Left kidney (tissue), 1 donor: ENCODE measurements at regions not wholly inside any gene's neighbourhood (a gene's known extent, or its start where the extent isn't known, plus 50 kb on each side); places are given as distances from the start of the nearest gene placed in this dataset.

Source experiments
- DNase-seq: peaks from one replicate; pipeline ENCODE4 v3.0.0-alpha.2; 2013

DNA sequence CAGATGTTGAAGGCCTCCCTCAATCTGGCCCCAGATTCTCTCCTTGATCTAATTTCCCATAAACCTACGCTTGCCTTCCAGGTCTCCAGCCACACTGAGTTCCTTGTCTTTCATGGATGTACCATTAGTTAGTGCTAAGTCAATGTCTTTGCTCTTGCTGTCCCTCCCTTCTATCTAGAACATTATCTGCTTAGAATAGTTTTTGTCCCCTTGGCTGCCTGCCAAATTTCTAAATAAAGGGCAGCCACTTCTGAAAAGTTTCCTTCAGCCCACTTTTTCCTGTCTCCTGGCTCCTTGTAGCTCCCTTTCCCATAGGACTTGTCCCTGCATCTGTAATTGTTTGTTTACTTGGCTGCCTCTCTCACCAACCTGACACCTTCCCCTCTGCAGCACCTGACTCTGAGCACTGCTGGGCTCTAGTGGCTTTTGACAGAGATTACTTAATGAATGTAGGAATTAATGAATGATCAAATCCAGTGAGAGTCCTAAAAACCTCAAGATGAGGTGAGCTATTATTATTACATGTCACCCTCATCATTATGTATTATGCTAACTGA lies 58.3 kb downstream of the CXCL12 start:
- DNase-seq: no peak

DNA sequence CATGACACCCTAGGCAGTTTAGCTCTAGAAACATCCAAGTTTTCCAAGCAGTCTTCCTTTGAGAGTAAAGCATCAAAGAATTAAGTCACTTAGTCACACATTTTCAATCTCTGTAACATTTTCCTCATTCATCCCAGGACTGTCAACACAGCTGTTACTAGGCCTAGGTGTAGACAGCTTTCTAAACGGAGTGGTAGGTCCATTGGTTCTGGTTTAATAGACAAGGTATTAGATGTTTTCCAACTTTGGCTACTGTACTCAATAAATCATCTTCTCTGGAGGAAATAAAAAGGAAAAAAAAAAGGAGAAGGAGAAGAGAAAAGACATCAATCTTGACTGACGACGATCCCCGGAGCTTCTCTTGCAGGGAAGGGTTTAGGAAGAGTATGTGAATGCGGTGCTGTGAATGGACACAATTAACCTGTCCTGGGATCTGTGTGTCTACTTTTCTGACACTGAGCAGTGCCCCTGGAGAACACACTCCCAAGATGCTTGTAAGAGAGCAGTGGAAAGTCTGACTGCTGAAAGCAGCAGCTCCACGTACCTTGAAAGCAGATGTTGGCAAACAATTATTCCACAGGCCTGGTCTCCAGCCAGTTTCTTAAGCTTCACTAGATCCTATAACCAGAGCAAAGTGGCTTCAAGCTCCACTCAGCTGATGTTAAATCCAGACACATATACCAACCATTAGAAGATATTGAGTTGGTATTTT lies 59.1 kb downstream of the CXCL12 start:
- DNase-seq: no peak

GRCh38 chr10:44325157-44325556 lies 59.7 kb downstream of the CXCL12 start:
- no peak for DNase-seq

DNA sequence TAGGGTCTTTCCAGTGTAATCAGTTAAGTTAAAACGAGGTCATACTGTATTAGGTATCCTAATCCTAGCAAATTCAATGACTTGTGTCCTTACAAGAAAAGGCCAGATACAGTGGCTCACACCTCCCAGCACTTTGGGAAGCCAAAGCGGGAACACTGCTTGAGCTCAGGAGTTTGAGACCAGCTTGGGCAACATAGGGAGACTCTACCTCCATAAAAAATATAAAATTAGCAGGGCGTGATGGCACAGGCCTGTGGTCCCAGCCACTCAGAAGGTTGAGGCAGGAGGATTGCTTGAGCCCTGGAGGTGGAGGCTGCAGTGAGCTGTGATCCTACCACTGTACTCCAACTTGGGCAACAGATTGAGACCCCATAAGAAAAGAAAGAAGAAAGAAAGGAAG lies 61.1 kb downstream of the CXCL12 start:
- no peak for DNase-seq

GRCh38 chr10:44322137-44322536 lies 62.8 kb downstream of the CXCL12 start:
- DNase-seq: no peak

DNA sequence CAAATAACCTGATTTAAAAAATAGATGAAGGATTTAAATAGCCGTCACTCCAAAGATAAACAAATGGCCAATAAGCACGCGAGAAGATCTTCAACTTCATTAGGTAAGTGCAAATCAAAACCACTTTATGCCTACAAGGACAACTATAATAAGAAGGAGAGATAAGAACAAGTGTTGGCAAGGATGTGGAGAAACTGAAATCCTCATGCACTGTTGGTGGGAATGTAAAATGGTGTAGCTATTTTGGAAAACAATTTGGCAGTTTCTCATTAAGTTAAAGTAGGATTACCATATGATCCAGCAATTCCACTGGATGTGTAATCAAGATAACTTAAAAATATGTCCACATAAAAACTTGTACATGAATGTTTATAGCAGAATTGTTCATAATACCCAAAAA lies 64.1 kb downstream of the CXCL12 start:
- no peak for DNase-seq

- DNase-seq: no peak
Measured at GRCh38 chr10:44317856-44318255, 67.0 kb downstream of the CXCL12 start.

GRCh38 chr10:44316922-44317215 lies 68.0 kb downstream of the CXCL12 start:
- DNase-seq: no peak

- DNase-seq: no peak
Measured at GRCh38 chr10:44316187-44316921, 68.5 kb downstream of the CXCL12 start.

GRCh38 chr10:44314802-44315460 lies 70.0 kb downstream of the CXCL12 start:
- no peak for DNase-seq

GRCh38 chr10:44313761-44314165 lies 71.1 kb downstream of the CXCL12 start:
- no peak for DNase-seq

- DNase-seq: no peak
Measured at GRCh38 chr10:44312401-44312800, 72.5 kb downstream of the CXCL12 start.

- DNase-seq: no peak
Measured at GRCh38 chr10:44311563-44312051, 73.3 kb downstream of the CXCL12 start.

DNA sequence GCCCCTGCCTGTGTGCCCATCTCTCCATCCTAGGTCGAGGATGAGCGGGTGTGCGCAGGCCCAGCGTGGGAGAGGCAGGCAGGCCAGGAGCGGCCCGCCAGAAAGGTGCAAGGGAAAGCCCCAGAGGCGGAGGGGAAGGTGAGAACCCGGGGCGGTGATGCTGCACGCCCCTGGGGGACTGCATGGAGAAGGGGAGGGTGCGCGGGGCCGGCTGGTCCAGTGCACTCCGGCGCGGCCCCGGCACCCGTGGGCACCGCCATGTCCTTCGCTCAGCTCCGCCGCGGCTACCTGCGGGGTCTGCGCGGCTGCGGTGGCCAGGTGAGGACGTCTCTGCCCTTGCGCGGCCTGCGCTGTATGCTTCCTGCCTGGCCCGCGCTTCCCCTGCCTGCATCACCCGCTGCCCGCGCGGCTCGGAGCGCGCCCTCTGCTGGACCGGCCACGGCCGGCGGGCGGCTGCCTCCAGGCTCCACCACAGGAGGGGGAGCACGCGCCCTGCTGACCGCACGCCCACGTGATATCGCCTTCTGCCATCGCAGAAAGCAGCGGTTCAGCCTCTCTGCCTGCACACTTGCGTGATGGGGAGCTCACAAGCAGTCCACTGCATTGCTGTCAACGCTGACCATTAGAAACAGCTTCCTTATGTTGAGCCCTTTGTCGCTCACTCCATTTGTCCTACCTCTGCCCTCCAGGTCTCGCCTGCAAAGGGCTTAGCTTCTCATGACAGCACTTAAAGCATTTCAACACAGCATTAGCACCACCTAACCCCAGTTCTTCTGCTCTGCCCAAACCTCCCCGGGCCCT lies 73.9 kb downstream of the CXCL12 start:
- peak; percentile 85 for DNase-seq

DNA sequence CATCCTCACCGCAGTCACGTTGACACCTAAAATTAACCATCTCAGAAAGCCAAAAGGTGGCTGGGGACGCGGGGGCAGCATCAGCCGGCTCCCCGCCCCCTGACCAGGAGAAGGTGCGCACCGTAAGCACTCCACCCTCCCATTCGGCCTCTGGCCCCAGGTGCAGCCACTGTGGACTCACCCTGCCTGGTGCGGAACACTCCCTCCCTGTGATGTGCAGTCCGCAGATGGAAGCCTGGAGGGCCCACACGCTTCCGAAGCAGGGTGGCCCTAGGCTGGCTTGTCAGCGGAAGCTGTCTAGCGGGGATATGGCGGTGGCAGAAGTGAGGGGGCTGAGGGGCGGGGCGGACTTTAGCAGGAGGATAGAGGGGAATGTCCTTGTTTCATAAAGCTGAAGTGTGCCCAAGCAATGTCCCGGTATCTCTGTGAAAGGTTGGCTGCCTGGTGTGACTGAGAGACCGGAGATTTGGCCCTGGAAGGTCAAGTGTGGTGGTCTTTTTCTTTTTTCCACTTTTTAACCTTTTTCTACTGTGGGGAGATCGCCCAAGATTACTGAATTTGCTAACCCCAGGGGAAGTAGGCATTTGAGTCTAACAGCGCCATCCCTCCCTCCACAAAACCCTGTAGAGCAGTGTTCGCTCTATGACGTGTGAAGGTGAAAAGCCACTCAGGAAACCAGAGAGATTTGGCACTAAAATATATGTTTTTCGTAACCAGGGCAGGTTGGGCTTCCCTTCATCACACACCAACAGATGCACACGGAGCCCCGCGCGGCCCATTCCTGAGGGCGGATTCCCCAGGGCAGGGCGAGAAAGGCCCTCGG lies 74.7 kb downstream of the CXCL12 start:
- DNase-seq: no peak

DNA sequence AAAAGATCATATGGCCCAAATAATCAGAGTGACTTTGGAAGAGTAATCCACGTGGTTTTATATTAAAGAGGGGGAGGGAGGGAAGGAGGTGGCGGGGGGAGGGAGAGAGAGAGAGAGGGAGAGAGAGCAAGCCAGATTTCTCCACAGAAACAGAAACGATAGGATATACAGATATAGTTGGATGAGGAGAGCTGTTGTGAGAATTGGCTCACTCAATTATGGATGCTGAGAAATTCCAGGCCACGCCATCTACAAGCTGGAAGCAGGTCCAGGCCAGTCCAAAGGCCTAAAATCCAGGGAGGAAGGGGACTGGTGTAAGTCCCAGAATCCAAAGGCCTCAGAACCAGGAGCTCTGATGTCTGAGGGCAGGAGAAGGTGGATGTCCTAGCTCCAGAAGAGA lies 75.5 kb downstream of the CXCL12 start:
- DNase-seq: no peak

DNA sequence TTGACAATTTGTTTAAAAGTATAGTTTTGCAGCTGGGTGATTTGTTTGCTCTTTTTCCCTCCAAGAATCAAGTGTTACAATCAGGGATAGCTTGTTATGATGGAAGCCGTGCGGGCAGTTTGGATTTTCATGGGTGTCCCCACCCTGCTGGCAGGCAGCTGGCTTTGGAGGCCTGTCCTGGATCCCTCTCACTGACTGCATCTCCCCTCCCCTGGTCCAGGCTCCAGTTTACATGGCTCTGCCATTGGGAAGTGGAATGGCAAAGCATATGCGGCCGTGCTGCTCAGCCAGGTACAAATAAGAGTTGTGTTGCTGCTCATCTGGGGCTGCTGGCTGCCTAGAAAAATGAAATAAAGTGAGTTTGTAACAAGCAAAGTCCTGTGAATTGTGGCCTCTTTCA lies 76.0 kb downstream of the CXCL12 start:
- DNase-seq: no peak

- no peak for DNase-seq
Measured at GRCh38 chr10:44307691-44308090, 77.2 kb downstream of the CXCL12 start.

- DNase-seq: no peak
Measured at GRCh38 chr10:44306762-44307161, 78.1 kb downstream of the CXCL12 start.

DNA sequence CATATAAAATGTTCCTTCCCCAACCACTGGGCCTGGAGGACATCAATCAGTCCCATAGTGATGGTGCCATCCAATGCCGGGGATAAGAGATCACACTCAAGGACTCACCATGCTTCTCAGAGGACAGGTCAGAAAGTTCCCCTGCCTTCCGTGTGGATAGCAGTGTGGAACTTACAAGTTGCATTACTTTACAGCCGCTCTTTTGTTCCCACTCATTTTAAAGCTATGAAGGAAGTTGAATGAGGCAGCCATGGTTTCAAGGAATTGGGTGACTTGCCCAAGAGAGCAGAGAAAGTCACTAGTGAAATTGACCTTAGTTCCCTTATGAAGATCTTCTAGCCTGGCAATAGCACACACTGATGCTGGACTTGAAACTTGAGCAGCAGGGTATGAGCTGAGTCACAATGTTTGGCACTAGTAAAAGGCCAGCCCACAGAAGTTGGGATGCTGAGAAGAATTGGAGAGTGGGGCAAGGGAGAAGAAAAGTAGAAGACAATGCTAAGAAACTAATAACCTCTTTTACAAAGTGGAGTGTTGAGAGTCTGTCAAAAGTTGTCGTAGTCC lies 78.7 kb downstream of the CXCL12 start:
- no peak for DNase-seq

- DNase-seq: no peak
Measured at GRCh38 chr10:44301781-44302355, 83.0 kb downstream of the CXCL12 start.
